SK-N-SH treated with all-trans-retinoic acid at 6 μM for 48 hours (cell line): ENCODE measurements at regions not wholly inside any gene's neighbourhood (a gene's known extent, or its start where the extent isn't known, plus 50 kb on each side); places are given as distances from the start of the nearest gene placed in this dataset.

Experiments used
- ATAC-seq: fragments of 200-7000 bp; cut with Tn5 transposase; 3 replicates; pipeline ENCODE4 v1.9.1; 2020; ENCODE audit warnings: mild to moderate bottlenecking, moderate library complexity
- ARNTL ChIP-seq: fragments of 450-650 bp; formaldehyde crosslinking; IDR thresholded peaks from 2 replicates; pipeline ENCODE4 v1.5.0; 2020; ENCODE audit warnings: low read depth, mild to moderate bottlenecking, moderate library complexity, borderline replicate concordance
- CREB5 ChIP-seq: fragments of 250-450 bp; sonication (Bioruptor Pico); IDR thresholded peaks from 2 replicates; pipeline ENCODE4 v1.5.1; 2020; ENCODE audit warnings: low read depth, mild to moderate bottlenecking, moderate library complexity
- CSDC2 ChIP-seq: fragments of 250-450 bp; sonication (Bioruptor Pico); IDR thresholded peaks from 2 replicates; pipeline ENCODE4 v1.5.0; 2020; ENCODE audit warnings: mild to moderate bottlenecking, moderate library complexity
- CSRNP3 ChIP-seq: fragments of 250-450 bp; sonication (Bioruptor Pico); IDR thresholded peaks from 2 replicates; pipeline ENCODE4 v1.5.1; 2021; ENCODE audit warnings: mild to moderate bottlenecking, moderate library complexity
- ESRRG ChIP-seq: fragments of 250-450 bp; sonication (Bioruptor Pico); IDR thresholded peaks from 2 replicates; pipeline ENCODE4 v1.6.1; 2021; ENCODE audit warnings: mild to moderate bottlenecking
- GLIS3 ChIP-seq: fragments of 250-450 bp; sonication (Bioruptor Pico); IDR thresholded peaks from 2 replicates; pipeline ENCODE4 v1.5.0; 2020; ENCODE audit warnings: mild to moderate bottlenecking, moderate library complexity
- ISL1 ChIP-seq: fragments of 250-450 bp; sonication (Bioruptor Pico); IDR thresholded peaks from 2 replicates; pipeline ENCODE4 v2.1.2; 2022; ENCODE audit warnings: mild to moderate bottlenecking, moderate library complexity
- OSR1 ChIP-seq: fragments of 250-450 bp; sonication (Bioruptor Pico); IDR thresholded peaks from 2 replicates; pipeline ENCODE4 v1.8.0; 2022; ENCODE audit warnings: moderate library complexity, mild to moderate bottlenecking, inconsistent platforms
- PATZ1 ChIP-seq: fragments of 250-450 bp; sonication (Bioruptor Pico); IDR thresholded peaks from 2 replicates; pipeline ENCODE4 v1.8.0; 2020; ENCODE audit warnings: mild to moderate bottlenecking, moderate library complexity, borderline replicate concordance
- POU6F1 ChIP-seq: fragments of 250-450 bp; sonication (Bioruptor Pico); IDR thresholded peaks from 2 replicates; pipeline ENCODE4 v1.8.0; 2021; ENCODE audit warnings: low read depth, mild to moderate bottlenecking, moderate library complexity, borderline replicate concordance
- PPARA ChIP-seq: fragments of 250-450 bp; sonication (Bioruptor Pico); IDR thresholded peaks from 2 replicates; pipeline ENCODE4 v1.5.0; 2020; ENCODE audit warnings: mild to moderate bottlenecking, borderline replicate concordance
- SNAI2 ChIP-seq: fragments of 250-450 bp; sonication (Bioruptor Pico); IDR thresholded peaks from 2 replicates; pipeline ENCODE4 v1.5.0; 2020; ENCODE audit warnings: mild to moderate bottlenecking, moderate library complexity
- TCF4 ChIP-seq: fragments of 250-450 bp; sonication (Bioruptor Pico); IDR thresholded peaks from 2 replicates; pipeline ENCODE4 v1.8.0; 2021; ENCODE audit warnings: mild to moderate bottlenecking, moderate library complexity, borderline replicate concordance
- ZC3H10 ChIP-seq: fragments of 250-450 bp; sonication (Bioruptor Pico); IDR thresholded peaks from 2 replicates; pipeline ENCODE4 v1.5.1; 2021; ENCODE audit warnings: mild to moderate bottlenecking, moderate library complexity
- ZFP3 ChIP-seq: fragments of 250-450 bp; sonication (Bioruptor Pico); IDR thresholded peaks from 2 replicates; pipeline ENCODE4 v1.5.0; 2020; ENCODE audit warnings: mild to moderate bottlenecking, moderate library complexity
- ZFP30 ChIP-seq: fragments of 450-650 bp; formaldehyde crosslinking; IDR thresholded peaks from 2 replicates; pipeline ENCODE4 v1.5.0; 2022; ENCODE audit warnings: mild to moderate bottlenecking, moderate library complexity
- ZNF565 ChIP-seq: fragments of 450-650 bp; formaldehyde crosslinking; conservative IDR thresholded peaks from 2 replicates; pipeline ENCODE4 v1.5.0; 2020; ENCODE audit warnings: low read depth, mild to moderate bottlenecking, moderate library complexity
- ZNF70 ChIP-seq: fragments of 450-650 bp; formaldehyde crosslinking; IDR thresholded peaks from 2 replicates; pipeline ENCODE4 v1.5.0; 2020; ENCODE audit warnings: mild to moderate bottlenecking, moderate library complexity
- ZNF8 ChIP-seq: fragments of 450-650 bp; formaldehyde crosslinking; IDR thresholded peaks from 2 replicates; pipeline ENCODE4 v1.5.0; 2020; ENCODE audit warnings: mild to moderate bottlenecking, moderate library complexity

- TF ChIP-seq TCF4 (no peak), ESRRG (CRISPR knock-in tag) (no peak), CSRNP3 (CRISPR knock-in tag) (no peak), ZNF70 (CRISPR knock-in tag) (no peak), ZFP3 (no peak), ISL1 (no peak), SNAI2 (no peak), ZC3H10 (CRISPR knock-in tag) (no peak), ZFP30 (CRISPR knock-in tag) (no peak), CREB5 (CRISPR knock-in tag) (no peak), ZNF565 (CRISPR knock-in tag) (no peak), GLIS3 (CRISPR knock-in tag) (no peak), CSDC2 (CRISPR knock-in tag) (no peak)
- no peak for ATAC-seq
Observed at GRCh38 chr4:123301923-123302322, 94.7 kb upstream of the SPRY1 start.

GRCh38 chr4:123304151-123304964, 92.2 kb upstream of the SPRY1 start:
- TF ChIP-seq ARNTL (CRISPR knock-in tag) (no peak), ZFP3 (no peak), CREB5 (CRISPR knock-in tag) (no peak), TCF4 (no peak), POU6F1 (no peak), OSR1 (CRISPR knock-in tag) (no peak), ZFP30 (CRISPR knock-in tag) (no peak), ZC3H10 (CRISPR knock-in tag) (no peak), ESRRG (CRISPR knock-in tag) (no peak)
- ATAC-seq = no peak

- ATAC-seq = no peak
- TF ChIP-seq PATZ1 (CRISPR knock-in tag) (no peak), ZNF70 (CRISPR knock-in tag) (no peak), PPARA (no peak), ZC3H10 (CRISPR knock-in tag) (no peak), ZNF8 (no peak), POU6F1 (no peak)
Observed at GRCh38 chr4:123305736-123306135, 90.9 kb upstream of the SPRY1 start.

- ATAC-seq = no peak
- TF ChIP-seq PPARA (no peak), ZFP3 (no peak), CSDC2 (CRISPR knock-in tag) (no peak), POU6F1 (no peak)
Observed at GRCh38 chr4:123306769-123307168, 89.8 kb upstream of the SPRY1 start.
